ENCODE measurements at regions not wholly inside any gene's neighbourhood (a gene's known extent, or its start where the extent isn't known, plus 50 kb on each side); places are given as distances from the start of the nearest gene placed in this dataset.
A peak's percentile ranks its signal among the peaks of the same experiment; 100 is the strongest.

GRCh38 chr2:104233591-104233990, 620.3 kb upstream of the POU3F3 start:
- no peak for TF ChIP-seq CTCF (IDR thresholded peaks at IDR 0.05; ENCODE audit: unreplicated experiment)
- no peaks in the 10 kb centered on the region for H3K27me3 Mint-ChIP-seq (ENCODE audit: unreplicated experiment)
- CTCF ChIA-PET: no interaction called here
- no peak for DNase-seq
- intact Hi-C loops (cut with micrococcal nuclease; ENCODE audit: unreplicated experiment): no loop called here
- BruUV-seq (replicated peaks): no TSS peak
- no peak overlapping the region for H3K4me3 Mint-ChIP-seq (ENCODE audit: low read depth, unreplicated experiment)
- no peak overlapping the region for H3K27ac Mint-ChIP-seq (ENCODE audit: unreplicated experiment)
- no peaks in the 10 kb centered on the region for H3K36me3 Mint-ChIP-seq (ENCODE audit: insufficient read depth, unreplicated experiment)
- H3K4me1 Mint-ChIP-seq (ENCODE audit: low read depth, unreplicated experiment): no peaks in the 10 kb centered on the region
- peaks cover 26% of the 10 kb centered on the region for H3K9me3 Mint-ChIP-seq (ENCODE audit: low read depth, unreplicated experiment)

GRCh38 chr2:104236491-104236890, 617.4 kb upstream of the POU3F3 start:
- CTCF ChIA-PET: no interaction called here
- no peak for DNase-seq
- no peaks in the 10 kb centered on the region for H3K27me3 Mint-ChIP-seq (ENCODE audit: unreplicated experiment)
- peak overlapping the region; percentile 35 for H3K27ac Mint-ChIP-seq (ENCODE audit: unreplicated experiment)
- no peaks in the 10 kb centered on the region for H3K36me3 Mint-ChIP-seq (ENCODE audit: insufficient read depth, unreplicated experiment)
- H3K9me3 Mint-ChIP-seq (ENCODE audit: low read depth, unreplicated experiment): peaks cover 19% of the 10 kb centered on the region
- TF ChIP-seq CTCF (IDR thresholded peaks at IDR 0.05; ENCODE audit: unreplicated experiment): no peak
- intact Hi-C loops (cut with micrococcal nuclease; ENCODE audit: unreplicated experiment): no loop called here
- BruUV-seq (replicated peaks): no TSS peak
- H3K4me1 Mint-ChIP-seq (ENCODE audit: low read depth, unreplicated experiment): no peaks in the 10 kb centered on the region
- H3K4me3 Mint-ChIP-seq (ENCODE audit: low read depth, unreplicated experiment): no peak overlapping the region

- H3K27ac Mint-ChIP-seq (ENCODE audit: unreplicated experiment): no peak overlapping the region
- no peak overlapping the region for H3K4me3 Mint-ChIP-seq (ENCODE audit: low read depth, unreplicated experiment)
- H3K4me1 Mint-ChIP-seq (ENCODE audit: low read depth, unreplicated experiment): no peaks in the 10 kb centered on the region
- no peaks in the 10 kb centered on the region for H3K36me3 Mint-ChIP-seq (ENCODE audit: insufficient read depth, unreplicated experiment)
- no peak for DNase-seq
- TF ChIP-seq CTCF (IDR thresholded peaks at IDR 0.05; ENCODE audit: unreplicated experiment): no peak
- intact Hi-C loops (cut with micrococcal nuclease; ENCODE audit: unreplicated experiment): no loop called here
- H3K27me3 Mint-ChIP-seq (ENCODE audit: unreplicated experiment): no peaks in the 10 kb centered on the region
- no TSS peak for BruUV-seq (replicated peaks)
- CTCF ChIA-PET: no interaction called here
- H3K9me3 Mint-ChIP-seq (ENCODE audit: low read depth, unreplicated experiment): peaks cover 17% of the 10 kb centered on the region
Measured at GRCh38 chr2:104240984-104241383, 612.9 kb upstream of the POU3F3 start.

GRCh38 chr2:104249629-104250028, 604.3 kb upstream of the POU3F3 start:
- CTCF ChIA-PET: no interaction called here
- Mint-ChIP-seq H3K27ac (ENCODE audit: unreplicated experiment) (no peak overlapping the region), H3K9me3 (ENCODE audit: low read depth, unreplicated experiment) (peaks cover 8% of the 10 kb centered on the region), H3K36me3 (ENCODE audit: insufficient read depth, unreplicated experiment) (no peaks in the 10 kb centered on the region), H3K4me1 (ENCODE audit: low read depth, unreplicated experiment) (no peaks in the 10 kb centered on the region), H3K27me3 (ENCODE audit: unreplicated experiment) (no peaks in the 10 kb centered on the region), H3K4me3 (ENCODE audit: low read depth, unreplicated experiment) (no peak overlapping the region)
- no TSS peak for BruUV-seq (replicated peaks)
- no peak for TF ChIP-seq CTCF (IDR thresholded peaks at IDR 0.05; ENCODE audit: unreplicated experiment)
- intact Hi-C loops (cut with micrococcal nuclease; ENCODE audit: unreplicated experiment): no loop called here
- no peak for DNase-seq

GRCh38 chr2:104250635-104251034, 603.3 kb upstream of the POU3F3 start:
- Mint-ChIP-seq H3K9me3 (ENCODE audit: low read depth, unreplicated experiment) (peaks cover 4% of the 10 kb centered on the region), H3K27ac (ENCODE audit: unreplicated experiment) (no peak overlapping the region)
- no TSS peak for BruUV-seq (replicated peaks)

More at GRCh38 chr2:104250635-104251034, 603.3 kb upstream of the POU3F3 start:
- no peak for DNase-seq
- intact Hi-C loops (cut with micrococcal nuclease; ENCODE audit: unreplicated experiment): no loop called here
- no peaks in the 10 kb centered on the region for H3K27me3 Mint-ChIP-seq (ENCODE audit: unreplicated experiment)
- H3K4me1 Mint-ChIP-seq (ENCODE audit: low read depth, unreplicated experiment): no peaks in the 10 kb centered on the region
- H3K4me3 Mint-ChIP-seq (ENCODE audit: low read depth, unreplicated experiment): no peak overlapping the region
- no peaks in the 10 kb centered on the region for H3K36me3 Mint-ChIP-seq (ENCODE audit: insufficient read depth, unreplicated experiment)
- no peak for TF ChIP-seq CTCF (IDR thresholded peaks at IDR 0.05; ENCODE audit: unreplicated experiment)
- CTCF ChIA-PET: no interaction called here

Measured in Calu3 (cell line).